Mucosa of rectum (tissue), 2 donors: ENCODE measurements at regions not wholly inside any gene's neighbourhood (a gene's known extent, or its start where the extent isn't known, plus 50 kb on each side); places are given as distances from the start of the nearest gene placed in this dataset.
"Not testable (repeated sequence)": the region's sequence is repeated elsewhere in the genome, so short reads cannot be mapped to it uniquely, and the experiment has no call there.

Experiments
- H3K27ac ChIP-seq, 2 donors: one replicate each; pipeline ENCODE4 v1.7.0; 2013; ENCODE audit warnings: inconsistent platforms in 2 of 2, low read depth in 2 of 2, low read length in 2 of 2
- H3K27me3 ChIP-seq, 2 donors: one replicate each; pipeline ENCODE4 v1.7.0; 2013; ENCODE audit warnings: low read length in 2 of 2; ENCODE audit not compliant: control insufficient read depth in 2 of 2, insufficient read depth in 2 of 2
- H3K36me3 ChIP-seq, 2 donors: one replicate each; pipeline ENCODE4 v1.7.0; 2013; ENCODE audit warnings: low read length in 2 of 2; ENCODE audit not compliant: control insufficient read depth in 2 of 2, insufficient read depth in 2 of 2
- H3K4me1 ChIP-seq, 2 donors: one replicate each; pipeline ENCODE4 v1.7.0; 2013; ENCODE audit warnings: low read length in 2 of 2, mild to moderate bottlenecking in 1 of 2; ENCODE audit not compliant: control insufficient read depth in 2 of 2, insufficient read depth in 2 of 2
- H3K4me3 ChIP-seq, 2 donors: one replicate each; pipeline ENCODE4 v1.7.0; 2013; ENCODE audit warnings: low read length in 2 of 2
- H3K9ac ChIP-seq, 2 donors: one replicate each; pipeline ENCODE4 v1.7.0; 2013; ENCODE audit warnings: low read length in 2 of 2, low read depth in 1 of 2, mild to moderate bottlenecking in 1 of 2
- H3K9me3 ChIP-seq, 2 donors: one replicate each; pipeline ENCODE4 v1.7.0; 2013; ENCODE audit warnings: low read length in 2 of 2; ENCODE audit not compliant: control insufficient read depth in 2 of 2
- donor health status: healthy.
- donor health status: Normal muscosa, but diverticular disease.

DNA sequence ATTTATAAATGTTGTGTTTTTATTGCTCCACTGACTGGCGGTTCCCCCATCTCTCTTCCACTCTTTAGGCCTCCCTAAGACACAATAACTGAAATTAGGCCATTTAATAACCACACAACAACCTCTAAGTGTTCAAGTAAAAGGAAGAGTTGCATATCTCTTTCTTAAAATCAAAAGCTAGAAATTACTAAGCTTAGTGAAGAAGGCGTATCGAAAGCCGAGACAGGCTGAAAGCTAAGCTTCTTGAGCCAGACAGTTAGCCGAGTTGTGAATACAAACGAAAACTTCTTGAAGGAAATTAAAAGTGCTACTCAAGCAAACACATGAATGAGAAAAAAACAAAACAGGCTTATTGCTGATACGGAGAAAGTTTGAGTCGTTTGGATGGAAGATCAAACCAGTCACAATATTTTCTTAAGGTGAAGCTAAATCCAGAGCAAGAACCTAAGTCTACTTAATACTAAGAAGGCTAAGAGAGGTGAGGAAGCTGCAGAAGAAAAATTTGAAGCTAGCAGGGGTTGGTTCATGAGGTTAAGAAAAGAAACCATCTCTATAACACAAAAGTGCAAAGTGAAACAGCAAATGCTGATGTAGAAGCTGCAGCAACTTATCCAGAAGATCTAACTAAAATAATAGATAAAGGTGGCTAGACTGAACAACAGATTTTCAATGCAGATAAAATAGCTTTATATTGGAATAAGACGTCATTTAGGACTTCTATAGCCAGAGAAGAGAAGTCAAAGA lies 194.0 kb upstream of the TTC29 start:
- Histone ChIP-seq H3K4me3 (no peak overlapping the region), H3K9ac (no peak overlapping the region), H3K36me3 (no peaks in the 10 kb centered on the region), H3K9me3 (no peaks in the 10 kb centered on the region), H3K27me3 (no peaks in the 10 kb centered on the region), H3K27ac (no peak overlapping the region), H3K4me1 (no peaks in the 10 kb centered on the region)

DNA sequence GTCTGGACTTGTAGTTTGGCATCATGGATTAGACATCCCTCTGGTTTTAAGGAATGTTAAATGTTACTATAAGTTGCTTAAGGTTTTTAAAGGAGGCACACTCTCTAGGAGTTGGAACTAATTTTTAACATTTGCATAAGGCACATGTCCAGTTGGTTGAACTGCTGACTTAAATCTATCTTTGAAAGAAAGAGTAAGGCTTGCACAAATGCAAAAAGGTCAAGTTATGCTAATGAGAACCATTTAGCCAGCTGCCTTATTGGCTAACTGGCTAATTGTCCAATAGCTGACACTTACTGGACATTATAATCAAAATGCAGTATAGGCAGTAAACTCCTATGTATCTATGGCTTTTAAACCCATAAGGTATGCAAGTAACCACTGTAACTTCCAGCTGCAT lies 206.1 kb upstream of the TTC29 start:
- Histone ChIP-seq H3K9ac (no peak overlapping the region), H3K4me3 (no peak overlapping the region), H3K27ac (no peak overlapping the region), H3K36me3 (no peaks in the 10 kb centered on the region), H3K4me1 (no peaks in the 10 kb centered on the region), H3K9me3 (no peaks in the 10 kb centered on the region), H3K27me3 (no peaks in the 10 kb centered on the region)

DNA sequence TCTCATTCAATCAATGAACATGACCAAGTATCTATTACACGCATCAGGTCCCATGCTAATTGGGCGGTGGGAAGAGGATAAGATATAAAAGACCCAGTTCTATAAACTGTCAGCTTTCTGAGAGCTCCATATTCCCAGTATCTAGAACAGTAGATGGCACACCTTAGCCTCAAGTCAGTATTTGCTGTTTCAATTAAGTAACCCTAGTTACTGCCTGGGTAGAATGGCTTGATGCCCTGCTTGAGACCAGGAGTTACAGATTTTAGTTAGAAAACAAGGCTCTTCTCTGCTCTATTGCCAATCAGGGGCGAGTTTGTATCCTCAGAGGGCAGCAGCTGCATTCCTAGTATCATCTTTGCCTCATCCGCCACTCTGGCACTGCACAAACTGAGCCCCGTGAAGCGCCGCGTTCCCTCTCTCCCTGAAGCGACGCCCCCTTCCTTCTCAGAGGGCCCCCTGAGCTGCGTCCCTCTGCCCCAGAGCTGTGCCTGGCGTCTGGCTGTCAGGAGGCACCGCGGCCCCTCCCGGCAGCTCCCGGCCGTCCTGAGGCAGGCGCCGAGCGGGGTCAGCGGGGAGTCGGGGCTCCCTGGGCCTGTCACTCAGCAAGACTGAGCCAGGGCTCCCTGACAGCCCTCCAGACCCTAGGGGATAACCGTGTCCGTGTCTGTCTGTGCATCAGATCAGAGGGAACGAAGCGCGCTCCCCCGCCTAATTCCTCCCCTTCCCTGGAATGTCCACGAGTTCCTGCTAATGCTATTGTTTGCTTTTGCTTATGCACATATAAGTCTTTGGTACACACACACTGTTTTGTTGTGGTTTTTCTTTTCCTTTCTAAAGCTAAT lies 212.4 kb upstream of the TTC29 start:
- H3K27ac ChIP-seq, result no peak overlapping the region
- no peaks in the 10 kb centered on the region for H3K27me3 ChIP-seq
- no peaks in the 10 kb centered on the region for H3K9me3 ChIP-seq
- H3K4me3 ChIP-seq, result peak overlapping the region; percentile 43 to 54
- no peaks in the 10 kb centered on the region for H3K36me3 ChIP-seq
- H3K4me1 ChIP-seq, result no peaks in the 10 kb centered on the region
- H3K9ac ChIP-seq, result peak overlapping the region in 1 of 2 donors; percentile 55

DNA sequence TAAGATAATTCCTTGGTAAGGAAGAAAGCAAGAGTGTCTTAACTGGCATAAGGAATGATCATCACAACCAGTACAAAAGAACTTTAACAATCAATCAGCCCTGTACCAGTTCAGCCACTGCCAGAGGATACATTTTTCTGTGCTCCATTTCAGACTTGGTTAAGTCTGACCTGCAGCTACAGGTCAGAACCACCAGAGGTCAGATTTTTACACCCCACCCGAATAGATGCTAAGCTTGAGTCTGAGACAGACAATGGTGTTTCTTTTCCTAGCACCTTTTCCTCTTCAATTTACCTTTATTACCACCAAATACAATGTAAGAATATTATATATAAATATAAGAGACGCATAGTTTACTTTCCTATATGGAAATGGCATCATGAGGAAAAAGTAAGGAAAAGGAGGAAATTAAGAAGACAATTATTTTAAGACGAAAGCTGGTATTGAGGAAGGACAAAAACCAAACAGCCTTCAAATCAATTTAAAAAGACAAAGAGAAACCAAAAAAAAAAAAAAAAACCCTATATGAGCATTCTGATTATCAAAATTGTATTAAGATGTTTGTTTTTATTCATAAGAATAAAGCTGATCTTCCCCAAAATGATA lies 215.3 kb upstream of the TTC29 start:
- Histone ChIP-seq H3K4me3 (no peak overlapping the region), H3K4me1 (no peaks in the 10 kb centered on the region), H3K9me3 (no peaks in the 10 kb centered on the region), H3K36me3 (no peaks in the 10 kb centered on the region), H3K9ac (no peak overlapping the region), H3K27me3 (no peaks in the 10 kb centered on the region), H3K27ac (no peak overlapping the region)

DNA sequence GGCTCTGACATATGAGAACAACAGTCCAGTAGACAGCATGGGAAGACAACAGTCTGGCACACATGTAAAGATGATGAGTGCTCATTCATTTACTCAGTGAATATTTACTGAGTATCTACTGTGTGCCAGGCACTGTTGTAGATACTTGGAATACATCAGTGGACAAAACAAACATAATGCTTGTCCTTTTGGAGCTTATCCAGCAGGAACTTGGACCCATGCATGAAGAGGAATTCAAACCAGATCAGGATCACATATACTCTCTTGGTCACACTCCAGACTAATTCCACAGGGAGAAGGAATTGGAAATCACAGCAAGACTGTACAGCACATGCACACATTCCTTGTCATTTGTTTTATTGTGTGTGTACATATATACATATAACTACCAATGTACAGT lies 217.6 kb upstream of the TTC29 start:
- H3K4me1 ChIP-seq, result no peaks in the 10 kb centered on the region
- no peaks in the 10 kb centered on the region for H3K27me3 ChIP-seq
- H3K27ac ChIP-seq, result no peak overlapping the region
- no peaks in the 10 kb centered on the region for H3K9me3 ChIP-seq
- H3K9ac ChIP-seq, result no peak overlapping the region
- H3K4me3 ChIP-seq, result no peak overlapping the region
- no peaks in the 10 kb centered on the region for H3K36me3 ChIP-seq

DNA sequence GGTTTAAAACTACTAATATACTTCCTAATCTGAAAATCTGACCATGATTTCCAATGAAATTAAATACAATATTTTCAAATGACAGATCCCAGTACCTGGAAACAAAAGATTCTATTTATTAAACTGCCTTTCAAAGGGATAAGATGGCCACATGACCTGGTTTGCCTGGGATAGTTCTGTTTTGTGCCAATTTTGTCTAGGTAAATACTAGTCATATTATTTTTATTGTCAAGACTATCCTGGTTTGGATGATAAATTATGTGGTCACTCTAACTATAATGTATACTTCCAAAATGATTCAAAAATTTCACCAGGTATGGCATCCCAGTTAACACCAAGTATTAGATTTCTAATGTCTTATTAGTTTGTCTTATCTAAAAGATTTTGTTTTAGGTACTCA lies 222.5 kb upstream of the TTC29 start:
- H3K27ac ChIP-seq, H3K36me3 ChIP-seq, H3K4me3 ChIP-seq, H3K4me1 ChIP-seq, H3K9ac ChIP-seq, H3K27me3 ChIP-seq, H3K9me3 ChIP-seq: not testable (repeated sequence)

DNA sequence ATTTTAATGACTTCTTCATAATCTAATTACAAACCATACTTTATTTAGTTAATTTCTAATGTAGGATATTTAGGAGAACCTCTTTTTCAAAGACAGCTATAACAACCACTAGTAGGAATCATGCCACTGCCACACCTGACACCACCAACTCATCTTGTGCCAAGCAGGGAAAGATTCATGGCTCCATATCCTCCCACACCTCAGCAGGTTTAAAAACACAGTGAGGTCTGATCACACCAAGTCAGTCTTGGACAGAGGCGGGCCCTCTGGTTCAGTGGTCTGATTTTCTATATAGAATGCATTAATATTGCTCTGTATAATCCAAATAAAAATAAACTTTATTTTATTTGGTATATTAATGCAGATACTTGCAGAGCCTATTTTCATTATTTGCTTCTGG lies 227.7 kb upstream of the TTC29 start:
- Histone ChIP-seq H3K4me1 (no peaks in the 10 kb centered on the region), H3K9ac (no peak overlapping the region), H3K9me3 (no peaks in the 10 kb centered on the region), H3K27ac (no peak overlapping the region), H3K36me3 (no peaks in the 10 kb centered on the region), H3K4me3 (no peak overlapping the region), H3K27me3 (no peaks in the 10 kb centered on the region)

DNA sequence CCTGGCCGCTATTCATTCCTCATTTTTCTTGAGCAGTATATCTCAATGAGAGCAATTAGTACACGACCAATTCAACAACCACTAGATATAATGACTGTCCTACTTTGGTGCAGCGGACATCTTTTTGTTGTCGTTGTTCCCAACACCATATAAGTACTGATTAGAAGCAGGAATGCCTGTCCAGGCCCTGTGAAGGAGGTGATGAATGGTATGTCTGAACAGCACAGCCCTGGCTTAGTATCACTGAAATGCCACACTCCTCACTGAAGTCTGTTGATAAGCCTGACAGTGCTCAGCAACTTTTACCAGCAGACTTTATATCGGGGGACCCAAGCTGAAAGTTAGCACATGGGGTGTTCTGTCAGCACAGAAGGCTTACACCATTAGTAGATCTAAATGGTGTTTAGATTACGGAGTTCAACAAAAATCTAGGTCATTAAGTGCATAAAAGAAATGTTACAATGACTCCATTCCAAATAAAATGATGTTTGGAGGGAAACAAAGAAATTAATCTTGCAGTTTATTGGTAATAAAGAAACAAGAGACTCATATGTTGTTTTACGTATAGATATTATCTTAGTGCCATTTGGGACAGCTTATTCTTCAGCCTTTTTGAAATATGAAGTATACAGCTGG lies 228.3 kb upstream of the TTC29 start:
- no peak overlapping the region for H3K27ac ChIP-seq
- no peaks in the 10 kb centered on the region for H3K27me3 ChIP-seq
- no peak overlapping the region for H3K9ac ChIP-seq
- no peak overlapping the region for H3K4me3 ChIP-seq
- no peaks in the 10 kb centered on the region for H3K9me3 ChIP-seq
- H3K36me3 ChIP-seq, result no peaks in the 10 kb centered on the region
- no peaks in the 10 kb centered on the region for H3K4me1 ChIP-seq

DNA sequence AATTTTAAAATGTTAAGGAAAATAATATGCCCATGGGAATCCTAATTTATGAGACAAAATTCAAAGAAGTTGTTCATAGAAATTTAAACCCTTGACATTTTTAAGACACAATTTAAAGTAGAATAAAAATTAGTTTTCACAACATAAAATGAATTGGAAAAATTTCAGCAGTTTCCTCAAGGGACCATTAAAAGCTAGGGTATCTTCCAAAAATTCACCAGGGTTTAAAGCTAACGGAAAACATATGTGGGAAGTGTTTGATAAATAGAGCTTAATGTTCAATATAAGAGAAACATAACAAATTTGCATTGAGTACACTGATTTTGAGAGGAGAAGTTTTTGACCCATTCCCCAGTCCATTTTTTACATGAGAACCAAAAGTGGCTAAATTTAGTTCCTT lies 228.9 kb upstream of the TTC29 start:
- Histone ChIP-seq H3K4me3 (no peak overlapping the region), H3K27me3 (no peaks in the 10 kb centered on the region), H3K4me1 (no peaks in the 10 kb centered on the region), H3K9ac (no peak overlapping the region), H3K27ac (no peak overlapping the region), H3K36me3 (no peaks in the 10 kb centered on the region), H3K9me3 (no peaks in the 10 kb centered on the region)

DNA sequence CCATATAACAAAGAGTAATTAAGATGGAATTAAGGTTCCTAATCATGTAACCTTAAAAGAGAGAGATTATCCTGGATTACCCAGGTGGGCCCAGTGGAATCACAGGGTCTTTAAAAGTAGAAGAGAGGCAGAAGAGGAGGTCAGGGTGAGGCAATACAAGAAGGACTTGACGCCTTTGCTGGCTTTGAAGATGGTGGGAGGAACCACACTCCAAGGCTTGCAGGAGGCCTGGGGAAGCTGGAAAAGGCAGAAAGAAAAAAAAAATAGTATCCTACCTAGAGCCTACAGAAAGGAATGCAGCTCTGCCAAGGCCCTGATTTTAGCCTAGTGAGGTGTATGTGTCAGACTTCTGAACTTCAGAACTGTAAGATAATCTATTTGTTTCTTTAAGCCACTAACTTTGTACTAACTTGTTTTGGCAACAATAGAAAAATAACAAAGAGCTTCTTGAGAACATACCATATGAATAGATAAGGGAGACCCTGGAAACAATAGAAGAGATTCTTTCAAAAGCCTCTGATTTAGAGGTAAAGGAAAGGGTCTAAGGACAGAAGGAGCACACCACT lies 229.9 kb upstream of the TTC29 start:
- H3K4me3 ChIP-seq, result no peak overlapping the region
- no peaks in the 10 kb centered on the region for H3K4me1 ChIP-seq
- no peak overlapping the region for H3K27ac ChIP-seq
- no peaks in the 10 kb centered on the region for H3K36me3 ChIP-seq
- no peak overlapping the region for H3K9ac ChIP-seq
- H3K27me3 ChIP-seq, result no peaks in the 10 kb centered on the region
- no peaks in the 10 kb centered on the region for H3K9me3 ChIP-seq
